ENCODE measurements at regions not wholly inside any gene's neighbourhood (a gene's known extent, or its start where the extent isn't known, plus 50 kb on each side); places are given as distances from the start of the nearest gene placed in this dataset.
"Not testable (repeated sequence)": the region's sequence is repeated elsewhere in the genome, so short reads cannot be mapped to it uniquely, and the experiment has no call there.

DNA sequence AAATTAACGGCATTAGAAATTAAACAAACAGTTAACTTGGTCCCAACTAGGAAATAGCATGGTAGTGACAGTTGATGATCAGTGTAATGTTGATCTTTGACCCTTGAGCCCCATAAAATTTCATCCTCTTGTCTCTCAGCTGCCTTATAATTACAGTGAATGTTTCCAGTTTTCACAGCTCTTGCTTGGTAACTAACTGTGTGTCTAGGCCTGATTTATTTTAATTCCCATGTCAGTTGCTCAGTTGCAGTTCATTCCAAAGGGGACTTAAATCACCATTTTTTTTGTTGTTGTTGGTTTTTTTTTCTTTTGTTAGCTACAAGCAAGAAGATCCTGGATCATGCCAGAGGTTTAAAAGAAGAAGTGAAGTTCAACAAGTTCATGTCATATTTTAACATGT, 1883.7 kb upstream of the FLRT2 start:
- DNase-seq, result no peak

- no peak for DNase-seq
These were observed 1869.3 kb upstream of the FLRT2 start for GRCh38 chr14:83660597-83660996.

DNA sequence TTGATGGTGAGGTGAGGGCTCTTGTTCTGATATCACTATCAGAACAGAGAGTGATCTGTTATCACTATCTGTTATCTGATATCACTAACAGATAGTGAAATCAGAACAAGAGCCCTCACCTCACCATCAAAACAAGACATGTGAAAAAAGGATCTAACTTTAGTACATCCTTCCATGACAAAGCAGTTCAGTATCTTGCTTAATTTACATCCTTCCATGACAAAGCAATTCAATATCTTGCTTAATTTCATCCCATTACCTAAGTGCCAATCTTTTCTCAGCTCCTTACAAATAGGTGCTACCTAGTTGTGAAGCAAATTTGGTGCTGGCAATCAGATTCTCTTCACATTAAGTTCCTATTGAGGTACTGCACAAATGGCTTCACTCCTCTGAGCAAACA, 1865.6 kb upstream of the FLRT2 start:
- no peak for DNase-seq

- no peak for DNase-seq
These were observed 1840.7 kb upstream of the FLRT2 start for GRCh38 chr14:83689265-83689664.

- no peak for DNase-seq
These were observed 1832.8 kb upstream of the FLRT2 start for GRCh38 chr14:83697099-83697498.

GRCh38 chr14:83702619-83703018, 1827.3 kb upstream of the FLRT2 start:
- DNase-seq, result no peak

DNA sequence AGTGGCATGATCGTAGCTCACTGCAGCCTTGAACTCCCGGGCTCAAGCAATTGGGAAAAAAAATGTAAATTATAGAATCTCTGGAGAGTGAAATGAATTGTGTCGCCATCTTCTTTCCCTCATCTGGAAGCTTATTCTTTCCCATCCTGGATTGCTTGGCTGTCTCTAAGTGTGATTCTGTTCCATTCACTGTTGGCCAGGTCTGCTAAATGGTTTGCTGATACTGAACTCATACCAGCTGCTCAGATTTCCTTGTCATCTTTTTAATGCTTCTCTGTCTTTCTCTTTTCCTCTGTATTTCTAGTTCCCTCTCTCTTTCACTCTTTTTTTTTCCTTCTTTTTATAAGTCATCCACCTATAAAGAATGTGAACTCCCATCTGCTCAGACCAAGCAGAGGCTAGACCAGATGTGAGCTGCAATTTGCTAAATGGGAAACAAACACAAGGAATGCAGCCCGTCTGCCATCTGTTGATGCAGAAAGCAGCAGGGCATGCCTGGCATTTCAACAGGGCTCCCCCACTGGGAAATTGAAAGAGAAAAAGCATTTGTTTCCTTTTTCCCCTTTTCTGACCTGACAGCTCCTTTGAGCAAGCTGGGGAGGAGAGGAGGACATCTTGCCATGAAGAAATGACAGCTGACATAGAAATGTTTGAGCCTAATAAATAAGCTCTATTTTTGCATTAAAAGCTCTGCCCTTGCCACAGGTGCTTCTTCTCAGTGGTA, 1823.6 kb upstream of the FLRT2 start:
- no peak for DNase-seq

- DNase-seq, result no peak
These were observed 1822.9 kb upstream of the FLRT2 start for GRCh38 chr14:83707056-83707455.

DNA sequence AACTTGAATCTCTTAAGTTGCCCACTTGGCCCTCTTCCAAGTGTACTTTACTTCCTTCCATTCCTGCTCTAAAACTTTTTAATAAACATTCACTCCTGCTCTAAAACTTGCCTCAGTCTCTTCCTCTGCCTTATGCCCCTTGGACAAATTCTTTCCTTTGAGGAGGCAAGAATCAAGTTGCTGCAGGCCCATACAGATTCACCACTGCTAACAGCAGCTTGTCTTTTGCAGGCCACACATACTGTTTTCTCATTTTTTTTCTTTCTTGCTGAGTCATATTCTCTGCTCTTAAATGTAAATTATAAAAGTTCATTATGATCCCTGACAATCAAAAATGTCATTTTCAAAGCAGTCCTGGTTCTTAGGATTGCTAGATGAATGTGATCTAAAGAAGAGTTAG, 1820.8 kb upstream of the FLRT2 start:
- no peak for DNase-seq

GRCh38 chr14:83711046-83711445, 1818.9 kb upstream of the FLRT2 start:
- DNase-seq, result no peak

DNA sequence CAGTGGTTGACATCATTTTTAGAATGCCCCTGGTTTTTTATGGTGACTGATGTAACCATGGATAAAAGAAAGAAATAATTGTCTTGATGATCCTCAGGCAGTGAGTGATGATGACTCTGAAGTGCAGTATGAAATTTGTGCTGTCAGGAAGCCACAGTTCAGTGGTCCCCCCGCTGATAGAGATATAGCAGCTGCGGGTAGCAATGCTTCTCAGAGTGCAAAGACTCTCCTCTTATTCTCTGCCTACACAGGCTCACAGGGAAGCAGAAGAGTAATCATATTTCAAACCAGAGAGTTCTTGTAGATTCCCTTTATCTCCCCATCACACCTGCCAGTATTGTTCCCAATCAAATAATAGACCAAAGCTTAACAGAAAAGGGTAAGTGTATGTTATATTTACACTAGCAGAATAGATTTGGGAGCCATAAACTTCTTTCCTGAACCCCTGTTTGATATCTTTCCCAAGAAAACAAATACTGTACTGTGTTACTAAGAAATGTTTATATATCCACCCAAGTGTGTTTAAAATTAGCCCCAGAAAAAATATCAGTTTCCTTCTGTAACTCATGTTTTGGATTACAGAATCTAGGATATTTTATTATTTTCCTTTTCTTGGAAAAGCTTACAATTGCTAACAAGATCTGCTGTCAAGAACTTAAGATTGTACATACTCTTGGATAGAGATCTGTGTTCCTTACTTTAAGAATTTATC, 1817.4 kb upstream of the FLRT2 start:
- no peak for DNase-seq

DNA sequence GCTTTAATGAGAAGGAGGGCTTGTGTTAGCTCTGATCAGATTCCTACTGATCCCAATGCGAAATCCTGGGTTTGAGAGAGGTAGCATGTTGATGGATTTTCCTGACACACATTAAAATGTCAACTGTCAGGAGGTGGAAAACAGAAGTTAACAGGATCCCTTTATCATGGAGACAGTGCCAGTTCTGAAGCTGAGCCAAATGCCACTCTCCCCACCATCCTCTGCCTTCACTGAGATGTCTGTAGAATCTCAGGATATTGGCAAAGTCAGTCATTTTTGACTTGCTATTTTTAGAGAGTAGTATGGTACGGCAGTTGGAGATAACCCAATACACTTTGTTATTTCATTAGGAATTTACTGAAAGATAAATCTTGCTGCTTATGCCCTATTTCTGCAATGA, 1816.2 kb upstream of the FLRT2 start:
- DNase-seq, result no peak

DNA sequence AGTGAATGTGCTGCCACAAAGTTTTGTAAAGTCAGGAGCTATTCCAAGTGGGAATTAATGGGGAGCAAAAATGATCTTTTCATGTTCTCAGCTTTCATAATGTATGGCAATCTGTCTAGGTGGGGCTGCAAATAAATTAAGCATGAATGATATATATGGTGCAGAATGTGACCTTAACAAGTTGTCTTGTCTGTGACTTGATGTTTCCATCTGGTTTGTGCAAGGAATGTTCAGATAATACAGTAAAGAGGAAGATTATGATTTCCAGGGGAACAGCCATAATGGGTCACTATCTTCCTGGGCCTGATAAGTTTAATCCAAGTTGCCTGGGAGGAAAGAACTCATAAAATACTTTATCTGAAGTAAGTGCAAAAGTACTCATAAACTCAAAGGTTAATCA, 1815.8 kb upstream of the FLRT2 start:
- no peak for DNase-seq

DNA sequence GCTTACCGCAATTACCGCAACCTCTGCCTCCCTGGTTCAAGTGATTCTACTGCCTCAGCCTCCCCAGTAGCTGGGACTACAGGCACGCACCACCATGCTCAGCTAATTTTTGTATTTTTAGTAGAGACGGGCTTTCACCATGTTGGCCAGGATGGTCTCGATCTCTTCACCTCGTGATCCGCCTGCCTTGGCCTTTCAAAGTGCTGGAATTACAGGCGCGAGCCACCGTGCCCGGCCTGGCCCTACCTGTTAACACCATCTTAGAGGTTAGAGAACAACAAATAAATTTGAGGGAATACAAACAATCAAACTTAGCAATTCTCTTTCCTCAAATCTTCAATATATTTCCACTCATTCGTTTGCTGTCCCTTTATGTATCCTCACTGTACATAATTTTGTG, 1810.5 kb upstream of the FLRT2 start:
- DNase-seq, result not testable (repeated sequence)

- DNase-seq, result no peak
These were observed 1796.3 kb upstream of the FLRT2 start for GRCh38 chr14:83733670-83734069.

DNA sequence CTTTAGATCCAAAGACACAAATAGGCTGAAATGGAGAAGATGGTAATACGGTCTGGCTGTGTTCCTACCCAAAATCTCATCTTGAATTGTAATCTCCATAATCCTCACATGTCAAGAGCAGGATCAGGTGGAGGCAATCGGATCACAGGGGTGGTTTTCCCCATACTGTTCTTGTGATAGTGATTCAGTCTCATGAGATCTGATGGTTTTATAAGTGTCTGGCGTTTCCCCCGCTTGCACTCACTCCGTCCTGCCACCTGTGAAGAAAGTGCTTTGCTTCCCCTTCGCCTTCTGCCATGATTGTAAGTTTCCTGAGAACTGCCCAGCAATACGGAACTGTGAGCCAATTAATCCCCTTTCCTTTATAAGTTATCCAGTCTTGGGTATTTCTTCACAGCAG, 1795.5 kb upstream of the FLRT2 start:
- no peak for DNase-seq

GRCh38 chr14:83741269-83741668, 1788.7 kb upstream of the FLRT2 start:
- DNase-seq, result no peak

DNA sequence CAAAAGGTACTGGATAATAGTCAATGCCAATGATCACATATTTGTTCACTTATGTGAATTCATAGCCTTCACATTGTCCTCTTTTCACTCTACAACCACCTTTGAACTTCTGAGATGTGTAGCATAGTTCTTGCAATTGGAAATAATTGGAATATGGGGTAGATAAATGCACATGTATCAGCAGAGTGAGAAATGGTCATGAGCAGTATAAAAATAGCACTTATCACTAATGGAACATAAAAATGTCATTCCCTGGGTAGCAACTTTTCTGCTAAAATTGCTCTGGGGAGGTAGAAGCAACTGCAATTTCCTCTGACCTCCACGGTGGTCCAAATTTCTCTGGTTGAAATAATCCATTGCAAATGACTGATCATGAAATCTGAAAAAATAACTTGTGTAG, 1785.7 kb upstream of the FLRT2 start:
- no peak for DNase-seq

DNA sequence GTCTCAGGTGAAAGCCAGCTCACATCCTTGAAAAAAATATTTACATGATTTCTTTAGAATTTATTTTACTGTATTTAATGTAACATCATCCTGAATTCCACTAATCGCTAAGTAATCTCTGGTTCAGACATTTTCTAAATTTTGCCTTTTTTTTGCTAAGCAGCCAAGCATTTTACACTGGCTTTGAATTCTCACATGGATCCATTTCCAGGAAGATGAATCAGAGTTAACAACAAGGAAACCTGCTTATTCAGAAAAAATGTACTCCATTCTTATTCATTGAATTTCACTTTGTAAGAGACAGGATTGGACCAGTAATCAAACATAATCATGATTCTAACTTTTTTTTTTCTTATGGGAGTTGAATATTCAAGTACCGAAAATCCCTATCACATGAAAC, 1785.1 kb upstream of the FLRT2 start:
- DNase-seq, result no peak

GRCh38 chr14:83746336-83746735, 1783.6 kb upstream of the FLRT2 start:
- DNase-seq, result no peak

DNA sequence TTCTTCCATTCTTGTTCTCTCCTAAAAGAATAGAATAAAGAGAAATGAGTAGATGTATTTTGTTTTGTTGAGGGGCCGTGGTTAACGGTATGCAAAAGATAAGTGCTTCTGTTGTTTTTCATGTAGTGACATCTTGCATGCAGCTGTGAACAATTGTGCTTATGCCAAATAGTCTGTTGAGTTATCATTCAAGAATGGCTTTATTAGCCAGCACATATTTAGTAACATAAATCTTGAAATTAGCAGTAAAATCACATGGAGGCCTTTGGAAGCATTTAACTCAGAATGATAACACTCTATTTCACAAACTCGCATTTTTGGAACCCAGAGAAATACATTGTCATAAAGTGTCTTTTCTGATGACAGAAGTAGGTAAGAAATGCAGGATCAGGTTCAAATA, 1772.0 kb upstream of the FLRT2 start:
- DNase-seq, result no peak

- DNase-seq, result no peak
These were observed 1765.0 kb upstream of the FLRT2 start for GRCh38 chr14:83764656-83765599.

DNA sequence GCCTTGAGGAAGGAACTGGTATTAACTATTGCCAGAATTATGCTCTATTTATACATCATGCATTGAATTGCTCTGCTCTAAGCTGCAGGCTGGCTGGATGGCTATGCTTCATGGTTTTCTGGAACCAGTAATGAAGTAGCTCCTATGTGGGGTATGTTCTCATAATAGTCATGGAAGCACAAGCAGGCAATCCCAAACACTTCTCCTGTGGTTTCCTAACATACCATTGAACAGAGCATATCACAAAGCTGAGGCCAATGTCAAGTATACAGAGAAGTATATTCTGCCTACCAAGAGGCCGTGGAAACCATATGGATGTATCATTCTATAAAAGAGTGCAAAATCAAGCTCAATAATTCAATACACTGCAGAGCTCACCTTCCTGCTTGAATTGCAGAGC, 1752.4 kb upstream of the FLRT2 start:
- DNase-seq, result no peak

- DNase-seq, result no peak
These were observed 1750.7 kb upstream of the FLRT2 start for GRCh38 chr14:83779266-83779665.

All from stimulated activated CD8-positive, alpha-beta memory T cell treated with anti-CD3 and anti-CD28 coated beads, Interleukin-4, amount 100 ng/mL, for 48 hours (primary cell).